Spleen (tissue), 7 donors: ENCODE measurements at regions not wholly inside any gene's neighbourhood (a gene's known extent, or its start where the extent isn't known, plus 50 kb on each side); places are given as distances from the start of the nearest gene placed in this dataset.

Source experiments
- CTCF ChIP-seq, 11 experiments: fragments of 200-600 bp in 7 of 11; fragments of 450-650 bp in 4 of 11; sonication (generic) in 4 of 11; IDR thresholded peaks in 8 of 11; conservative IDR thresholded peaks in 3 of 11; 1 replicate in 7 of 11; 2 replicates in 4 of 11; pipeline versions ENCODE4 v1.4.0 to v1.8.0; 2016 to 2021; ENCODE audit warnings: antibody characterized with exemption in 11 of 11, inconsistent platforms in 4 of 11, mild to moderate bottlenecking in 1 of 11
- POLR2A ChIP-seq, 3 donors: fragments of 450-650 bp; IDR thresholded peaks; one replicate each; pipeline ENCODE4 v1.5.1; 2017; ENCODE audit warnings: antibody characterized with exemption in 3 of 3, mild to moderate bottlenecking in 1 of 3
- POLR2AphosphoS5 ChIP-seq, 3 donors: sonication (generic); formaldehyde crosslinking; IDR thresholded peaks; one replicate each; pipeline ENCODE4 v1.5.1; 2017; ENCODE audit warnings: antibody characterized with exemption in 3 of 3
- donor health status: DM: no; HTN: no; CAD: no; lungs with moderate emphysema.
- donor health status: DM: no; HTN: no; CAD: no.
- donor health status: DM: no; HTN: no; CAD: no.

GRCh38 chr7:89661876-89662275 is 492.4 kb upstream of the STEAP1 start:
- no peak for TF ChIP-seq POLR2AphosphoS5 (IDR thresholded peaks at IDR 0.05)
- TF ChIP-seq CTCF (IDR thresholded peaks at IDR 0.05 in 8 of 11, conservative IDR thresholded peaks at IDR 0.05 in 3 of 11): no peak
- TF ChIP-seq POLR2A (IDR thresholded peaks at IDR 0.05): no peak
